SU-DHL-6 (cell line): ENCODE measurements at regions not wholly inside any gene's neighbourhood (a gene's known extent, or its start where the extent isn't known, plus 50 kb on each side); places are given as distances from the start of the nearest gene placed in this dataset.

Experiments used
- EZH2phosphoT487 ChIP-seq: fragments of 200-600 bp; sonication (generic), shearing (Covaris generic); conservative IDR thresholded peaks from 2 replicates; pipeline ENCODE4 v1.6.1; 2018; ENCODE audit warnings: mild to moderate bottlenecking, antibody characterized with exemption, low read length, moderate library complexity, mixed read lengths
- TF ChIP-seq, protein P1 (sequence below): fragments of 200-600 bp; sonication (generic); IDR thresholded peaks from one replicate; pipeline ENCODE4 v1.5.1; 2017; ENCODE audit warnings: antibody characterized with exemption, mild to moderate bottlenecking, low read length, moderate library complexity; ENCODE audit not compliant: insufficient read depth, poor library complexity, severe bottlenecking

DNA sequence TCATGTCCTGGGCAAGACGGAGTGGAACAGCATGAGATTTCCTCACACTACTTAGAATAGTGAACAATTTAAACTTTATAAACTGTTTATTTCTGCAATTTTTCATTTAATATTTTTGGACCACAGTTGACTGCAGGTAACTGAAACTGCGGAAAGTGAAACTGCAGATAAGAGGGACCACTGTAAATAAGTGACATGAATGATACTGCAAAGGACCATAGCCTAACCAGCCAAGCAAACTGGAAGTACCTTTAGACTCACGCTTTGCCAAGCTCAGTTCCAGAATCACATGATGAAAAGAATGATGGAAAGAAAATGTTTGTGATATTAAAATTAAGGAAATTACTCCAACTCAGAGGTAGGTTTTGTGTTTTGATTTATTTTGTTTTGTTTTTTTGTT lies 94.6 kb upstream of the ITGA4 start:
- TF ChIP-seq, protein P1, sequence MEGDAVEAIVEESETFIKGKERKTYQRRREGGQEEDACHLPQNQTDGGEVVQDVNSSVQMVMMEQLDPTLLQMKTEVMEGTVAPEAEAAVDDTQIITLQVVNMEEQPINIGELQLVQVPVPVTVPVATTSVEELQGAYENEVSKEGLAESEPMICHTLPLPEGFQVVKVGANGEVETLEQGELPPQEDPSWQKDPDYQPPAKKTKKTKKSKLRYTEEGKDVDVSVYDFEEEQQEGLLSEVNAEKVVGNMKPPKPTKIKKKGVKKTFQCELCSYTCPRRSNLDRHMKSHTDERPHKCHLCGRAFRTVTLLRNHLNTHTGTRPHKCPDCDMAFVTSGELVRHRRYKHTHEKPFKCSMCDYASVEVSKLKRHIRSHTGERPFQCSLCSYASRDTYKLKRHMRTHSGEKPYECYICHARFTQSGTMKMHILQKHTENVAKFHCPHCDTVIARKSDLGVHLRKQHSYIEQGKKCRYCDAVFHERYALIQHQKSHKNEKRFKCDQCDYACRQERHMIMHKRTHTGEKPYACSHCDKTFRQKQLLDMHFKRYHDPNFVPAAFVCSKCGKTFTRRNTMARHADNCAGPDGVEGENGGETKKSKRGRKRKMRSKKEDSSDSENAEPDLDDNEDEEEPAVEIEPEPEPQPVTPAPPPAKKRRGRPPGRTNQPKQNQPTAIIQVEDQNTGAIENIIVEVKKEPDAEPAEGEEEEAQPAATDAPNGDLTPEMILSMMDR: no peak
- no peak for TF ChIP-seq EZH2phosphoT487
